CD14-positive monocyte (primary cell): ENCODE measurements at regions not wholly inside any gene's neighbourhood (a gene's known extent, or its start where the extent isn't known, plus 50 kb on each side); places are given as distances from the start of the nearest gene placed in this dataset.

Experiments
- DNase-seq, 3 donors: peaks; one replicate each; pipeline ENCODE4 v3.0.0-alpha.2; 2011 to 2022
- H2AFZ ChIP-seq: 2 replicates; pipeline ENCODE4 v1.6.0; 2012; ENCODE audit warnings: mild to moderate bottlenecking, low read depth, low read length, inconsistent platforms; ENCODE audit not compliant: insufficient read depth, poor library complexity, severe bottlenecking
- H3K27ac ChIP-seq, 2 donors: 1 replicate in 1 of 2; 2 replicates in 1 of 2; pipeline ENCODE4 v1.5.1; 2012 to 2013; ENCODE audit warnings: low read length in 2 of 2, control low read depth in 1 of 2, inconsistent platforms in 1 of 2, low read depth in 1 of 2, mild to moderate bottlenecking in 1 of 2
- H3K27me3 ChIP-seq, 2 donors: one replicate each; pipeline versions ENCODE4 v1.6.0 to v1.6.1; 2011 to 2013; ENCODE audit warnings: low read length in 2 of 2; ENCODE audit not compliant: control insufficient read depth in 2 of 2, insufficient read depth in 2 of 2
- H3K36me3 ChIP-seq, 2 donors: replicated peaks in 1 of 2; 1 replicate in 1 of 2; 2 replicates in 1 of 2; pipeline versions ENCODE4 v1.5.1 to v1.6.1; 2012 to 2013; ENCODE audit warnings: low read length in 2 of 2, control low read depth in 1 of 2, inconsistent platforms in 1 of 2, mild to moderate bottlenecking in 1 of 2; ENCODE audit not compliant: insufficient read depth in 2 of 2, control insufficient read depth in 1 of 2
- H3K4me1 ChIP-seq, 2 donors: 1 replicate in 1 of 2; 2 replicates in 1 of 2; pipeline versions ENCODE4 v1.5.1 to v1.6.1; 2012 to 2013; ENCODE audit warnings: low read length in 2 of 2, control low read depth in 1 of 2, inconsistent platforms in 1 of 2, mild to moderate bottlenecking in 1 of 2, moderate library complexity in 1 of 2; ENCODE audit not compliant: insufficient read depth in 2 of 2, control insufficient read depth in 1 of 2
- H3K4me2 ChIP-seq: replicated peaks from 2 replicates; pipeline ENCODE3; 2012; ENCODE audit warnings: low read length, moderate library complexity, mild to moderate bottlenecking; ENCODE audit not compliant: poor library complexity, severe bottlenecking; ENCODE audit errors: extremely low read depth
- H3K4me3 ChIP-seq, 3 experiments: fragments of 200-600 bp in 1 of 3; sonication (generic) in 1 of 3; replicated peaks in 1 of 3; 1 replicate in 2 of 3; 2 replicates in 1 of 3; pipeline ENCODE4 v1.5.1; 2011 to 2013; ENCODE audit warnings: low read length in 3 of 3, mild to moderate bottlenecking in 3 of 3, control low read depth in 2 of 3, low read depth in 2 of 3, inconsistent platforms in 1 of 3, moderate library complexity in 1 of 3
- H3K79me2 ChIP-seq: 2 replicates; pipeline ENCODE4 v1.6.0; 2012; ENCODE audit warnings: mild to moderate bottlenecking, control low read depth, inconsistent platforms, low read length, moderate library complexity; ENCODE audit not compliant: insufficient read depth
- H3K9ac ChIP-seq: 2 replicates; pipeline ENCODE4 v1.6.0; 2017; ENCODE audit warnings: low read length, mild to moderate bottlenecking; ENCODE audit not compliant: insufficient read depth, poor library complexity, severe bottlenecking
- H3K9me3 ChIP-seq, 2 donors: replicated peaks in 1 of 2; 1 replicate in 1 of 2; 2 replicates in 1 of 2; pipeline versions ENCODE4 v1.5.1 to v1.6.1; 2012 to 2013; ENCODE audit warnings: low read length in 2 of 2, control low read depth in 1 of 2; ENCODE audit not compliant: control insufficient read depth in 1 of 2, insufficient read depth in 1 of 2
- H4K20me1 ChIP-seq: 2 replicates; pipeline ENCODE4 v1.6.0; 2012; ENCODE audit warnings: mild to moderate bottlenecking, low read length, control low read depth, moderate library complexity; ENCODE audit not compliant: insufficient read depth
- H3K27ac Mint-ChIP-seq, 7 donors: one replicate each; pipeline ENCODE4 v1.8.0; 2020; ENCODE audit warnings: mild to moderate bottlenecking in 7 of 7, mixed read lengths in 7 of 7, moderate library complexity in 6 of 7, inconsistent platforms in 2 of 7
- H3K27me3 Mint-ChIP-seq, 3 donors: one replicate each; pipeline ENCODE4 v1.8.0; 2021 to 2022; ENCODE audit warnings: low read depth in 3 of 3, mild to moderate bottlenecking in 3 of 3, mixed read lengths in 3 of 3, moderate library complexity in 3 of 3, inconsistent platforms in 1 of 3
- H3K36me3 Mint-ChIP-seq, 2 donors: one replicate each; pipeline ENCODE4 v1.8.0; 2020; ENCODE audit warnings: mixed read lengths in 2 of 2, inconsistent platforms in 1 of 2, mild to moderate bottlenecking in 1 of 2
- H3K4me1 Mint-ChIP-seq: one replicate; pipeline ENCODE4 v1.8.0; 2020; ENCODE audit warnings: mild to moderate bottlenecking, mixed read lengths
- H3K4me3 Mint-ChIP-seq, 2 donors: one replicate each; pipeline ENCODE4 v1.8.0; 2020; ENCODE audit warnings: mild to moderate bottlenecking in 2 of 2, mixed read lengths in 2 of 2, moderate library complexity in 1 of 2
- H3K9me3 Mint-ChIP-seq, 7 donors: one replicate each; pipeline ENCODE4 v1.8.0; 2020 to 2022; ENCODE audit warnings: mixed read lengths in 7 of 7, mild to moderate bottlenecking in 6 of 7, moderate library complexity in 6 of 7, inconsistent platforms in 2 of 7
- CTCF ChIP-seq: fragments of 200-600 bp; IDR thresholded peaks from one replicate; pipeline ENCODE4 v1.8.0; 2022; ENCODE audit warnings: antibody characterized with exemption, mild to moderate bottlenecking
- WGBS: methylation state at CpG from one replicate; pipeline ENCODE4 v1.1.5; 2013; ENCODE audit warnings: missing lambda C conversion rate; ENCODE audit not compliant: insufficient coverage; 5-methylcytosine and 5-hydroxymethylcytosine counted together
- intact Hi-C, 2 donors: fragments of 100-400 bp; cut with micrococcal nuclease; formaldehyde crosslinking; loops; one replicate each; pipeline versions ENCODE4 v1.15.0 to v1.15.1; 2023

- no peaks in the 10 kb centered on the region for H3K27me3 ChIP-seq
- no peak for TF ChIP-seq CTCF
- H3K27ac Mint-ChIP-seq, result no peak overlapping the region
- no peak overlapping the region for H3K4me2 ChIP-seq
- peaks cover 0 to 5% (median 2%) of the 10 kb centered on the region in 7 donors for H3K9me3 Mint-ChIP-seq
- H3K4me1 Mint-ChIP-seq, result peaks cover 16% of the 10 kb centered on the region
- H4K20me1 ChIP-seq, result no peaks in the 10 kb centered on the region
- no peak overlapping the region for H3K27ac ChIP-seq
- no peaks in the 10 kb centered on the region for H3K9me3 ChIP-seq
- intact Hi-C loops, result no loop called here
- no peak overlapping the region for H3K4me3 ChIP-seq
- H3K36me3 Mint-ChIP-seq, result no peaks in the 10 kb centered on the region
- H2AFZ ChIP-seq, result no peak overlapping the region
- DNase-seq, result no peak
- no peaks in the 10 kb centered on the region for H3K79me2 ChIP-seq
- WGBS, result no CpG with 5 or more reads among the region's 1 CpG
- no peaks in the 10 kb centered on the region for H3K36me3 ChIP-seq
- peaks cover 9 to 13% of the 10 kb centered on the region in 2 donors for H3K4me1 ChIP-seq
- peaks cover 0 to 2% (median 1%) of the 10 kb centered on the region in 3 donors for H3K27me3 Mint-ChIP-seq
- no peak overlapping the region for H3K4me3 Mint-ChIP-seq
- H3K9ac ChIP-seq, result no peak overlapping the region
These were observed 349.3 kb downstream of the PTTG2 start for GRCh38 chr4:38309471-38309870.

- no peaks in the 10 kb centered on the region for H4K20me1 ChIP-seq
- intact Hi-C loops, result loop anchor here (10.0 kb wide), 2 partner anchors 126 to 246 kb away; no protein-coding TSS in a partner anchor
- H3K36me3 ChIP-seq, result no peaks in the 10 kb centered on the region
- peaks cover 16% of the 10 kb centered on the region for H3K4me1 Mint-ChIP-seq
- H3K4me1 ChIP-seq, result peaks cover 9 to 13% of the 10 kb centered on the region in 2 donors
- H2AFZ ChIP-seq, result peak overlapping the region; percentile 21
- no peak for TF ChIP-seq CTCF
- no peaks in the 10 kb centered on the region for H3K36me3 Mint-ChIP-seq
- H3K27me3 Mint-ChIP-seq, result peaks cover 0 to 2% (median 1%) of the 10 kb centered on the region in 3 donors
- WGBS, result 55% methylated on average over 4 of the region's 4 CpGs
- H3K27ac ChIP-seq, result no peak overlapping the region
- H3K4me2 ChIP-seq, result no peak overlapping the region
- H3K4me3 ChIP-seq, result no peak overlapping the region
- no peak for DNase-seq
- no peaks in the 10 kb centered on the region for H3K27me3 ChIP-seq
- H3K9me3 Mint-ChIP-seq, result peaks cover 0 to 4% (median 2%) of the 10 kb centered on the region in 7 donors
- no peak overlapping the region for H3K4me3 Mint-ChIP-seq
- no peak overlapping the region for H3K9ac ChIP-seq
- H3K9me3 ChIP-seq, result no peaks in the 10 kb centered on the region
- H3K79me2 ChIP-seq, result no peaks in the 10 kb centered on the region
- no peak overlapping the region for H3K27ac Mint-ChIP-seq
These were observed 350.3 kb downstream of the PTTG2 start for GRCh38 chr4:38310446-38311043.
